CD14-positive monocyte (primary cell): ENCODE measurements at regions not wholly inside any gene's neighbourhood (a gene's known extent, or its start where the extent isn't known, plus 50 kb on each side); places are given as distances from the start of the nearest gene placed in this dataset.

Experiments
- DNase-seq, 3 donors: peaks; one replicate each; pipeline ENCODE4 v3.0.0-alpha.2; 2011 to 2022
- H2AFZ ChIP-seq: 2 replicates; pipeline ENCODE4 v1.6.0; 2012; ENCODE audit warnings: mild to moderate bottlenecking, low read depth, low read length, inconsistent platforms; ENCODE audit not compliant: insufficient read depth, poor library complexity, severe bottlenecking
- H3K27ac ChIP-seq, 2 donors: 1 replicate in 1 of 2; 2 replicates in 1 of 2; pipeline ENCODE4 v1.5.1; 2012 to 2013; ENCODE audit warnings: low read length in 2 of 2, control low read depth in 1 of 2, inconsistent platforms in 1 of 2, low read depth in 1 of 2, mild to moderate bottlenecking in 1 of 2
- H3K27me3 ChIP-seq, 2 donors: one replicate each; pipeline versions ENCODE4 v1.6.0 to v1.6.1; 2011 to 2013; ENCODE audit warnings: low read length in 2 of 2; ENCODE audit not compliant: control insufficient read depth in 2 of 2, insufficient read depth in 2 of 2
- H3K36me3 ChIP-seq, 2 donors: replicated peaks in 1 of 2; 1 replicate in 1 of 2; 2 replicates in 1 of 2; pipeline versions ENCODE4 v1.5.1 to v1.6.1; 2012 to 2013; ENCODE audit warnings: low read length in 2 of 2, control low read depth in 1 of 2, inconsistent platforms in 1 of 2, mild to moderate bottlenecking in 1 of 2; ENCODE audit not compliant: insufficient read depth in 2 of 2, control insufficient read depth in 1 of 2
- H3K4me1 ChIP-seq, 2 donors: 1 replicate in 1 of 2; 2 replicates in 1 of 2; pipeline versions ENCODE4 v1.5.1 to v1.6.1; 2012 to 2013; ENCODE audit warnings: low read length in 2 of 2, control low read depth in 1 of 2, inconsistent platforms in 1 of 2, mild to moderate bottlenecking in 1 of 2, moderate library complexity in 1 of 2; ENCODE audit not compliant: insufficient read depth in 2 of 2, control insufficient read depth in 1 of 2
- H3K4me2 ChIP-seq: replicated peaks from 2 replicates; pipeline ENCODE3; 2012; ENCODE audit warnings: low read length, moderate library complexity, mild to moderate bottlenecking; ENCODE audit not compliant: poor library complexity, severe bottlenecking; ENCODE audit errors: extremely low read depth
- H3K4me3 ChIP-seq, 3 experiments: fragments of 200-600 bp in 1 of 3; sonication (generic) in 1 of 3; replicated peaks in 1 of 3; 1 replicate in 2 of 3; 2 replicates in 1 of 3; pipeline ENCODE4 v1.5.1; 2011 to 2013; ENCODE audit warnings: low read length in 3 of 3, mild to moderate bottlenecking in 3 of 3, control low read depth in 2 of 3, low read depth in 2 of 3, inconsistent platforms in 1 of 3, moderate library complexity in 1 of 3
- H3K79me2 ChIP-seq: 2 replicates; pipeline ENCODE4 v1.6.0; 2012; ENCODE audit warnings: mild to moderate bottlenecking, control low read depth, inconsistent platforms, low read length, moderate library complexity; ENCODE audit not compliant: insufficient read depth
- H3K9ac ChIP-seq: 2 replicates; pipeline ENCODE4 v1.6.0; 2017; ENCODE audit warnings: low read length, mild to moderate bottlenecking; ENCODE audit not compliant: insufficient read depth, poor library complexity, severe bottlenecking
- H3K9me3 ChIP-seq, 2 donors: replicated peaks in 1 of 2; 1 replicate in 1 of 2; 2 replicates in 1 of 2; pipeline versions ENCODE4 v1.5.1 to v1.6.1; 2012 to 2013; ENCODE audit warnings: low read length in 2 of 2, control low read depth in 1 of 2; ENCODE audit not compliant: control insufficient read depth in 1 of 2, insufficient read depth in 1 of 2
- H4K20me1 ChIP-seq: 2 replicates; pipeline ENCODE4 v1.6.0; 2012; ENCODE audit warnings: mild to moderate bottlenecking, low read length, control low read depth, moderate library complexity; ENCODE audit not compliant: insufficient read depth
- H3K27ac Mint-ChIP-seq, 7 donors: one replicate each; pipeline ENCODE4 v1.8.0; 2020; ENCODE audit warnings: mild to moderate bottlenecking in 7 of 7, mixed read lengths in 7 of 7, moderate library complexity in 6 of 7, inconsistent platforms in 2 of 7
- H3K27me3 Mint-ChIP-seq, 3 donors: one replicate each; pipeline ENCODE4 v1.8.0; 2021 to 2022; ENCODE audit warnings: low read depth in 3 of 3, mild to moderate bottlenecking in 3 of 3, mixed read lengths in 3 of 3, moderate library complexity in 3 of 3, inconsistent platforms in 1 of 3
- H3K36me3 Mint-ChIP-seq, 2 donors: one replicate each; pipeline ENCODE4 v1.8.0; 2020; ENCODE audit warnings: mixed read lengths in 2 of 2, inconsistent platforms in 1 of 2, mild to moderate bottlenecking in 1 of 2
- H3K4me1 Mint-ChIP-seq: one replicate; pipeline ENCODE4 v1.8.0; 2020; ENCODE audit warnings: mild to moderate bottlenecking, mixed read lengths
- H3K4me3 Mint-ChIP-seq, 2 donors: one replicate each; pipeline ENCODE4 v1.8.0; 2020; ENCODE audit warnings: mild to moderate bottlenecking in 2 of 2, mixed read lengths in 2 of 2, moderate library complexity in 1 of 2
- H3K9me3 Mint-ChIP-seq, 7 donors: one replicate each; pipeline ENCODE4 v1.8.0; 2020 to 2022; ENCODE audit warnings: mixed read lengths in 7 of 7, mild to moderate bottlenecking in 6 of 7, moderate library complexity in 6 of 7, inconsistent platforms in 2 of 7
- CTCF ChIP-seq: fragments of 200-600 bp; IDR thresholded peaks from one replicate; pipeline ENCODE4 v1.8.0; 2022; ENCODE audit warnings: antibody characterized with exemption, mild to moderate bottlenecking
- WGBS: methylation state at CpG from one replicate; pipeline ENCODE4 v1.1.5; 2013; ENCODE audit warnings: missing lambda C conversion rate; ENCODE audit not compliant: insufficient coverage; 5-methylcytosine and 5-hydroxymethylcytosine counted together
- intact Hi-C, 2 donors: fragments of 100-400 bp; cut with micrococcal nuclease; formaldehyde crosslinking; loops; one replicate each; pipeline versions ENCODE4 v1.15.0 to v1.15.1; 2023

- no peak overlapping the region for H3K27ac Mint-ChIP-seq
- no peaks in the 10 kb centered on the region for H3K4me1 ChIP-seq
- WGBS: 100% methylated on average over 1 of the region's 3 CpGs
Measured at GRCh38 chr9:28502189-28502588, 928.9 kb upstream of the C9orf72 start.

GRCh38 chr9:28502741-28503140 is 929.5 kb upstream of the C9orf72 start:
- TF ChIP-seq CTCF: no peak
- H3K27ac Mint-ChIP-seq: no peak overlapping the region
- no peaks in the 10 kb centered on the region for H3K27me3 ChIP-seq
- no peak for DNase-seq
- H2AFZ ChIP-seq: no peak overlapping the region
- no peaks in the 10 kb centered on the region for H3K4me1 ChIP-seq
- no peaks in the 10 kb centered on the region for H3K4me1 Mint-ChIP-seq
- peaks cover 0 to 1% (median 0%) of the 10 kb centered on the region in 3 donors for H3K27me3 Mint-ChIP-seq
- no peak overlapping the region for H3K27ac ChIP-seq
- no peak overlapping the region for H3K4me3 ChIP-seq
- no peaks in the 10 kb centered on the region for H3K79me2 ChIP-seq
- H3K4me3 Mint-ChIP-seq: no peak overlapping the region
- no peaks in the 10 kb centered on the region for H3K36me3 ChIP-seq
- intact Hi-C loops: loop anchor here in 1 of 2 donors (10.0 kb wide), 1 partner anchor 58 kb away; no protein-coding TSS in a partner anchor
- H4K20me1 ChIP-seq: no peaks in the 10 kb centered on the region
- no peak overlapping the region for H3K9ac ChIP-seq
- H3K36me3 Mint-ChIP-seq: no peaks in the 10 kb centered on the region
- peaks cover 0 to 9% of the 10 kb centered on the region in 2 donors for H3K9me3 ChIP-seq
- H3K4me2 ChIP-seq: no peak overlapping the region
- WGBS: no CpG with 5 or more reads among the region's 2 CpGs
- peaks cover 0 to 12% (median 6%) of the 10 kb centered on the region in 7 donors for H3K9me3 Mint-ChIP-seq

More at GRCh38 chr9:28502189-28502588, 928.9 kb upstream of the C9orf72 start:
- no peak overlapping the region for H2AFZ ChIP-seq
- Mint-ChIP-seq H3K27me3 (peaks cover 0 to 1% (median 0%) of the 10 kb centered on the region in 3 donors), H3K9me3 (peaks cover 0 to 13% (median 7%) of the 10 kb centered on the region in 7 donors), H3K4me3 (no peak overlapping the region), H3K4me1 (no peaks in the 10 kb centered on the region), H3K36me3 (no peaks in the 10 kb centered on the region)
- H3K27me3 ChIP-seq: no peaks in the 10 kb centered on the region
- no peak for DNase-seq
- H4K20me1 ChIP-seq: no peaks in the 10 kb centered on the region
- TF ChIP-seq CTCF: no peak
- no peaks in the 10 kb centered on the region for H3K79me2 ChIP-seq
- peaks cover 0 to 12% of the 10 kb centered on the region in 2 donors for H3K9me3 ChIP-seq
- H3K36me3 ChIP-seq: no peaks in the 10 kb centered on the region
- H3K4me3 ChIP-seq: no peak overlapping the region
- intact Hi-C loops: loop anchor here in 1 of 2 donors (10.0 kb wide), 1 partner anchor 57 kb away; no protein-coding TSS in a partner anchor
- H3K4me2 ChIP-seq: no peak overlapping the region
- H3K27ac ChIP-seq: no peak overlapping the region
- no peak overlapping the region for H3K9ac ChIP-seq
